ENCODE measurements at regions not wholly inside any gene's neighbourhood (a gene's known extent, or its start where the extent isn't known, plus 50 kb on each side); places are given as distances from the start of the nearest gene placed in this dataset.
"Not testable (repeated sequence)": the region's sequence is repeated elsewhere in the genome, so short reads cannot be mapped to it uniquely, and the experiment has no call there.

DNA sequence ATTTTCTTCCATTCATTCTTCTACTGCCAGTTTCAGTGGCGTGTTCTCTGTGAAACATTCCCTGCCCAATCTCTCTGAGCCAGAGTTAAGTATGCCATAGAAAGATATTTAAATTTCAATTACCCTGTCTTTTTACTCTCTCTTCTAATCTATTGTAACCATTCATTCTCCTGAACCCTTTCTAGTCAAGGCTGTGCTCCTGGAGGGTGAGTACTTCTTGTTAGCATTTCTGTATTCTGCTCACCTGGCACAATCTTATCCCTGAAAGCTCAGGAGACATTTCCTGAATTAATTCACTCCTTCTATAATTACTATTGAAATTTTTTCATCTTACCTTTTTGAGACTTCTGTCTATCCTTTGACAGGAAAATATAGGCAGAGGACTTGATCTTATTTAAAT, 271.7 kb downstream of the HGF start:
- Histone ChIP-seq H3K9me3 (ENCODE audit: control insufficient read depth, insufficient read depth, low read length) (no peaks in the 10 kb centered on the region), H3K36me3 (ENCODE audit: control insufficient read depth, insufficient read depth, low read length) (no peaks in the 10 kb centered on the region), H3K4me1 (ENCODE audit: control insufficient read depth, insufficient read depth, low read length) (no peaks in the 10 kb centered on the region), H3K27me3 (ENCODE audit: control insufficient read depth, insufficient read depth, low read length) (no peaks in the 10 kb centered on the region), H3K27ac (ENCODE audit: low read depth, low read length) (no peak overlapping the region), H3K4me3 (ENCODE audit: low read depth, low read length) (no peak overlapping the region)
- DNase-seq (ENCODE audit: low read depth in 4 of 6, low spot score in 6 of 6) = peak in 1 of 6 donors; percentile 23
- no CpG with 5 or more reads among the region's 1 CpG for WGBS (ENCODE audit: insufficient coverage)

GRCh38 chr7:81492910-81493309, 276.9 kb downstream of the HGF start:
- H3K27me3 ChIP-seq (ENCODE audit: control insufficient read depth, insufficient read depth, low read length) = no peaks in the 10 kb centered on the region
- no peaks in the 10 kb centered on the region for H3K9me3 ChIP-seq (ENCODE audit: control insufficient read depth, insufficient read depth, low read length)
- no peak overlapping the region for H3K4me3 ChIP-seq (ENCODE audit: low read depth, low read length)
- no peaks in the 10 kb centered on the region for H3K4me1 ChIP-seq (ENCODE audit: control insufficient read depth, insufficient read depth, low read length)
- DNase-seq (ENCODE audit: low read depth in 4 of 6, low spot score in 6 of 6) = no peak
- no peaks in the 10 kb centered on the region for H3K36me3 ChIP-seq (ENCODE audit: control insufficient read depth, insufficient read depth, low read length)
- WGBS (ENCODE audit: insufficient coverage) = no CpG with 5 or more reads among the region's 1 CpG
- no peak overlapping the region for H3K27ac ChIP-seq (ENCODE audit: low read depth, low read length)

DNA sequence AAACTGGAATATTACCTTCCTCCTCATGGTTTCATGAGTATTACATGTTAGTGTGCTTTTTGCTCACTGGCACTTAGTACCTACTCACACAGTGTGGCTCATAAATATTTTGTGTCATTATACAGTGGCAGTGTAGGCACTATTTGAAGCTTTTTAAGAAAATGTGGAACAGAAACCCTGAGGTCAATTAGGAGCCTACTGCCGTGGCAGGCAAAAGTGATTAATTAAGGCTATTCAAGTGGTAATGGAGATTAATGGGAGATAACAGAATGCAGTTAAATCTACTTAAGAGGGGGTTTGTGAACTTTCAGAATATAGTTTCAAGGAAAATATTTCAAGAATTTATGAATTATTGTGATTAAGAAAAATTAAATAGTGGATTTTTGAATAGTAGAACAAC, 277.6 kb downstream of the HGF start:
- H3K36me3 ChIP-seq (ENCODE audit: control insufficient read depth, insufficient read depth, low read length) = no peaks in the 10 kb centered on the region
- no peaks in the 10 kb centered on the region for H3K27me3 ChIP-seq (ENCODE audit: control insufficient read depth, insufficient read depth, low read length)
- DNase-seq (ENCODE audit: low read depth in 4 of 6, low spot score in 6 of 6) = no peak
- no peak overlapping the region for H3K27ac ChIP-seq (ENCODE audit: low read depth, low read length)
- H3K4me3 ChIP-seq (ENCODE audit: low read depth, low read length) = no peak overlapping the region
- H3K4me1 ChIP-seq (ENCODE audit: control insufficient read depth, insufficient read depth, low read length) = no peaks in the 10 kb centered on the region
- 56% methylated on average over 1 of the region's 1 CpG for WGBS (ENCODE audit: insufficient coverage)
- no peaks in the 10 kb centered on the region for H3K9me3 ChIP-seq (ENCODE audit: control insufficient read depth, insufficient read depth, low read length)

- Histone ChIP-seq H3K4me1 (ENCODE audit: control insufficient read depth, insufficient read depth, low read length) (no peaks in the 10 kb centered on the region), H3K36me3 (ENCODE audit: control insufficient read depth, insufficient read depth, low read length) (no peaks in the 10 kb centered on the region), H3K27ac (ENCODE audit: low read depth, low read length) (no peak overlapping the region), H3K9me3 (ENCODE audit: control insufficient read depth, insufficient read depth, low read length) (no peaks in the 10 kb centered on the region), H3K4me3 (ENCODE audit: low read depth, low read length) (no peak overlapping the region), H3K27me3 (ENCODE audit: control insufficient read depth, insufficient read depth, low read length) (no peaks in the 10 kb centered on the region)
- WGBS (ENCODE audit: insufficient coverage) = 100% methylated on average over 1 of the region's 3 CpGs
- no peak for DNase-seq (ENCODE audit: low read depth in 4 of 6, low spot score in 6 of 6)
Observed at GRCh38 chr7:81491573-81491972, 278.3 kb downstream of the HGF start.

DNA sequence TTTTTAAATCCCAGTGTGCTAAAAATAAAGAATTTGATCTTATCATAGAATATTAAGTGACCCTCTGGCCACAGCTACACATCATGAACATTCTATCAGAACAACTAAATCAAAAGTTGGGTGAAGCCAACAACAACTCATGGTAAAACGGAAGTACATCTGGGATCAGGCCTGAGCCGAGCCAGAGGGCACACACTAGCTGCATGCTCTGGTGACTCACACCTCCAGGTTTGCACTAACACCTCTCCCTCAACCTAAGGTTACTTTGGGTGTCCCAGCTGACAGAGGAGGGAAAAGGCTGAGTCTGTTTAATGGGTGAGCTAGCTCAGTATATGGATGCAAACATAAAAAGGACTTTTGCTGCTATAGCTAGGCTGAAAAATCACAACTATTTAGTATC, 281.6 kb downstream of the HGF start:
- H3K4me1 ChIP-seq (ENCODE audit: control insufficient read depth, insufficient read depth, low read length) = no peaks in the 10 kb centered on the region
- no peak overlapping the region for H3K4me3 ChIP-seq (ENCODE audit: low read depth, low read length)
- no peak for DNase-seq (ENCODE audit: low read depth in 4 of 6, low spot score in 6 of 6)
- 86% methylated on average over 2 of the region's 2 CpGs for WGBS (ENCODE audit: insufficient coverage)
- H3K9me3 ChIP-seq (ENCODE audit: control insufficient read depth, insufficient read depth, low read length) = no peaks in the 10 kb centered on the region
- no peak overlapping the region for H3K27ac ChIP-seq (ENCODE audit: low read depth, low read length)
- H3K36me3 ChIP-seq (ENCODE audit: control insufficient read depth, insufficient read depth, low read length) = no peaks in the 10 kb centered on the region
- no peaks in the 10 kb centered on the region for H3K27me3 ChIP-seq (ENCODE audit: control insufficient read depth, insufficient read depth, low read length)

GRCh38 chr7:81487516-81487915, 282.3 kb downstream of the HGF start:
- no peaks in the 10 kb centered on the region for H3K36me3 ChIP-seq (ENCODE audit: control insufficient read depth, insufficient read depth, low read length)
- no peak for DNase-seq (ENCODE audit: low read depth in 4 of 6, low spot score in 6 of 6)

GRCh38 chr7:81484261-81484660, 285.6 kb downstream of the HGF start:
- peak in 1 of 6 donors; percentile 53 for DNase-seq (ENCODE audit: low read depth in 4 of 6, low spot score in 6 of 6)
- Histone ChIP-seq H3K4me3 (ENCODE audit: low read depth, low read length) (no peak overlapping the region), H3K36me3 (ENCODE audit: control insufficient read depth, insufficient read depth, low read length) (no peaks in the 10 kb centered on the region), H3K9me3 (ENCODE audit: control insufficient read depth, insufficient read depth, low read length) (no peaks in the 10 kb centered on the region), H3K27me3 (ENCODE audit: control insufficient read depth, insufficient read depth, low read length) (no peaks in the 10 kb centered on the region), H3K27ac (ENCODE audit: low read depth, low read length) (no peak overlapping the region), H3K4me1 (ENCODE audit: control insufficient read depth, insufficient read depth, low read length) (no peaks in the 10 kb centered on the region)
- 30% methylated on average over 2 of the region's 3 CpGs for WGBS (ENCODE audit: insufficient coverage)

More at GRCh38 chr7:81487516-81487915, 282.3 kb downstream of the HGF start:
- no peaks in the 10 kb centered on the region for H3K4me1 ChIP-seq (ENCODE audit: control insufficient read depth, insufficient read depth, low read length)
- no peak overlapping the region for H3K4me3 ChIP-seq (ENCODE audit: low read depth, low read length)
- no peaks in the 10 kb centered on the region for H3K9me3 ChIP-seq (ENCODE audit: control insufficient read depth, insufficient read depth, low read length)
- no peaks in the 10 kb centered on the region for H3K27me3 ChIP-seq (ENCODE audit: control insufficient read depth, insufficient read depth, low read length)
- WGBS (ENCODE audit: insufficient coverage) = 83% methylated on average over 1 of the region's 6 CpGs
- H3K27ac ChIP-seq (ENCODE audit: low read depth, low read length) = no peak overlapping the region

DNA sequence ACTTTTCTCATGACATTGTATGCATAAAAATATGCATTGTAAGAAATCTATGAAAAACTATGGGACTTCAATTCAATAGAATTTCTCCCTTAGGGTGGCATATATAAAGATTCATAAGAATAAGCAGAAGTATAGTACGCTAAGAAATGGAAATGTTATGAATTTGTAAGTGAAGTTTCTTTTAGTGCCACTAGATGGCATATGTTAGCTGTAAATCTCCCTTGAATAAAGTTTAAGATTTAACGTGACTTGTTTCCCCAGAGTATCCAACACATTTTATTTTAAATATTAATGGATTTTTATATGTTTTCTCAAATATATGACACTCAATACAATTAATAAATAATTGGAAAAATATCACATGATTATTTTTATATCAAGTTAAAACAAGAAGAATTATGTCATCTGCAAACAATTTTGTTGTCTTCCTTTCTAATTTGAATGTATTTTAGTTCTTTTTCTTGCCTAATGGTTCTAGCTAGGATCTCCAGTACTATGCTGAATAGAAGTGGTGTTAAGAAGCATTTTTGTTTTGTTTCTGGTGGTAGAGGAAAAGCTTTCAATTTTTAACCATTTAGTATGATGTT, 287.2 kb downstream of the HGF start:
- Histone ChIP-seq H3K4me3 (ENCODE audit: low read depth, low read length) (no peak overlapping the region), H3K36me3 (ENCODE audit: control insufficient read depth, insufficient read depth, low read length) (no peaks in the 10 kb centered on the region), H3K9me3 (ENCODE audit: control insufficient read depth, insufficient read depth, low read length) (no peaks in the 10 kb centered on the region), H3K4me1 (ENCODE audit: control insufficient read depth, insufficient read depth, low read length) (no peaks in the 10 kb centered on the region), H3K27ac (ENCODE audit: low read depth, low read length) (no peak overlapping the region), H3K27me3 (ENCODE audit: control insufficient read depth, insufficient read depth, low read length) (no peaks in the 10 kb centered on the region)
- WGBS (ENCODE audit: insufficient coverage) = no CpG with 5 or more reads among the region's 2 CpGs
- DNase-seq (ENCODE audit: low read depth in 4 of 6, low spot score in 6 of 6) = peak in 2 of 6 donors; percentile 41 to 71

GRCh38 chr7:81478664-81479063, 291.2 kb downstream of the HGF start:
- H3K4me1 ChIP-seq (ENCODE audit: control insufficient read depth, insufficient read depth, low read length) = no peaks in the 10 kb centered on the region
- H3K36me3 ChIP-seq (ENCODE audit: control insufficient read depth, insufficient read depth, low read length) = no peaks in the 10 kb centered on the region
- H3K4me3 ChIP-seq (ENCODE audit: low read depth, low read length) = no peak overlapping the region
- 95% methylated on average over 5 of the region's 5 CpGs for WGBS (ENCODE audit: insufficient coverage)
- no peaks in the 10 kb centered on the region for H3K27me3 ChIP-seq (ENCODE audit: control insufficient read depth, insufficient read depth, low read length)
- no peaks in the 10 kb centered on the region for H3K9me3 ChIP-seq (ENCODE audit: control insufficient read depth, insufficient read depth, low read length)
- no peak overlapping the region for H3K27ac ChIP-seq (ENCODE audit: low read depth, low read length)
- no peak for DNase-seq (ENCODE audit: low read depth in 4 of 6, low spot score in 6 of 6)

DNA sequence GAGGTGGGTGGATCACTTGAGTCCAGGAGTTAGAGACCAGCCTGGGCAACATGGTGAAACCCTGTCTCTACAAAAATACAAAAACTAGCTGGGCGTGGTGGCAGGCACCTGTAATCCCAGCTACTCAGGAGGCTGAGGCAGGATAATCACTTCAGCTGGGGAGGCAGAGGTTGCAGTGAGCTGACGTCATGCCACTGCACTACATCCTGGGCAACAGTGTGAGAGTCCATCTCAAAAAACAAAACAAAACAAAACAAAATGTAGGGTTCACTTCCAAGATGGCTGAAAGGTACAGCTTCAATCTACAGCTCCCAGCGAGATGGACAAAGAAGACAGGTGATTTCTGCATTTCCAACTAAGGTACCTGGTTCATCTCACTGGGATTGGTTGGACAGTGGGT, 291.6 kb downstream of the HGF start:
- H3K36me3 ChIP-seq (ENCODE audit: control insufficient read depth, insufficient read depth, low read length); H3K9me3 ChIP-seq (ENCODE audit: control insufficient read depth, insufficient read depth, low read length); H3K27ac ChIP-seq (ENCODE audit: low read depth, low read length); DNase-seq (ENCODE audit: low read depth in 4 of 6, low spot score in 6 of 6); H3K4me3 ChIP-seq (ENCODE audit: low read depth, low read length); H3K4me1 ChIP-seq (ENCODE audit: control insufficient read depth, insufficient read depth, low read length); H3K27me3 ChIP-seq (ENCODE audit: control insufficient read depth, insufficient read depth, low read length): not testable (repeated sequence)
- 74% methylated on average over 3 of the region's 3 CpGs for WGBS (ENCODE audit: insufficient coverage)
